ENCODE measurements at regions not wholly inside any gene's neighbourhood (a gene's known extent, or its start where the extent isn't known, plus 50 kb on each side); places are given as distances from the start of the nearest gene placed in this dataset.

DNA sequence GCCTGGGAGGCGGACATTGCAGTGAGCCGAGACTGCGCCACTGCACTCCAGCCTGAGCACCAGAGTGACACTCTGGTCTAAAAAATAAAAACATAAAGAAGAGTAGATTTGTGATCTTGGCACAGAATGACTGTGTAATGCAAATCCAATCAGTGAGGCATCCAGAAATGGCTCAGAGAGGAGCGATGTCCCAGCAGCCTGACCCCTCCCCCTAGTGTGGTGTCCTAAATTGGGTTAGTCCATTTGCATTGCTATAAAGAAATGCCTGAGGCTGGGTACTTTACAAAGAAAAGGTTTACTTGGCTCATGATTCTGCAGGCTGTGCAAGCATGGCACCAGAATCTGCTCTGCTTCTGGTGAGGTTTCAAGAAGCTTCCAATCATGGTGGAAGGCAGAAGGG, 59.1 kb upstream of the ZNF30 start:
- TF ChIP-seq CTCF (conservative IDR thresholded peaks at IDR 0.05; ENCODE audit: low read length) (no peak), EZH2phosphoT487 (IDR thresholded peaks at IDR 0.05; ENCODE audit: borderline replicate concordance, low read depth, low read length) (no peak)
